Calu3 (cell line): ENCODE measurements at regions not wholly inside any gene's neighbourhood (a gene's known extent, or its start where the extent isn't known, plus 50 kb on each side); places are given as distances from the start of the nearest gene placed in this dataset.

ENCODE experiments used
- BruUV-seq: library from RNA; stranded (reverse); fragments of 400-500 nt; replicated peaks from 2 replicates; lab custom pipeline; 2021; lab: Mats Ljungman, UMichigan
- CTCF ChIA-PET: fragments of 300-600 bp; sonication (Branson Sonifier 250); formaldehyde crosslinking; loops from one replicate; lab custom pipeline; 2022; ENCODE audit warnings: antibody characterized with exemption; lab: Charles Lee
- DNase-seq: peaks from one replicate; pipeline ENCODE4 v3.0.0; 2022
- H3K27ac Mint-ChIP-seq: one replicate; pipeline ENCODE4 v1.8.0; 2022; ENCODE audit warnings: mixed read lengths; ENCODE audit not compliant: unreplicated experiment
- H3K27me3 Mint-ChIP-seq: one replicate; pipeline ENCODE4 v1.8.0; 2022; ENCODE audit warnings: mixed read lengths; ENCODE audit not compliant: unreplicated experiment
- H3K36me3 Mint-ChIP-seq: one replicate; pipeline ENCODE4 v1.8.0; 2022; ENCODE audit warnings: mild to moderate bottlenecking, moderate library complexity, mixed read lengths; ENCODE audit not compliant: insufficient read depth, unreplicated experiment
- H3K4me1 Mint-ChIP-seq: one replicate; pipeline ENCODE4 v1.8.0; 2022; ENCODE audit warnings: mild to moderate bottlenecking, low read depth, mixed read lengths; ENCODE audit not compliant: unreplicated experiment
- H3K4me3 Mint-ChIP-seq: one replicate; pipeline ENCODE4 v1.8.0; 2022; ENCODE audit warnings: mild to moderate bottlenecking, low read depth, moderate library complexity, mixed read lengths; ENCODE audit not compliant: unreplicated experiment
- H3K9me3 Mint-ChIP-seq: one replicate; pipeline ENCODE4 v1.8.0; 2022; ENCODE audit warnings: low read depth, mixed read lengths; ENCODE audit not compliant: unreplicated experiment
- CTCF ChIP-seq: fragments of 200-600 bp; IDR thresholded peaks from one replicate; pipeline ENCODE4 v1.8.0; 2022; ENCODE audit warnings: antibody characterized with exemption; ENCODE audit not compliant: unreplicated experiment
- intact Hi-C: fragments of 100-400 bp; cut with micrococcal nuclease; formaldehyde crosslinking; loops from one replicate; pipeline ENCODE4 v1.10.0; 2022; ENCODE audit not compliant: unreplicated experiment

- BruUV-seq: no TSS peak
- intact Hi-C loops: no loop called here
- DNase-seq: no peak
- Mint-ChIP-seq H3K4me1 (no peaks in the 10 kb centered on the region), H3K36me3 (no peaks in the 10 kb centered on the region), H3K27me3 (no peaks in the 10 kb centered on the region), H3K27ac (no peak overlapping the region), H3K9me3 (peaks cover 3% of the 10 kb centered on the region), H3K4me3 (no peak overlapping the region)
- TF ChIP-seq CTCF: no peak
- CTCF ChIA-PET: no interaction called here
These were observed 51.6 kb upstream of the DYNLRB2 start for GRCh38 chr16:80489173-80489572.

GRCh38 chr16:80488167-80488566 is 52.6 kb upstream of the DYNLRB2 start:
- TF ChIP-seq CTCF: no peak
- Mint-ChIP-seq H3K27ac (no peak overlapping the region), H3K4me3 (no peak overlapping the region), H3K27me3 (no peaks in the 10 kb centered on the region), H3K4me1 (no peaks in the 10 kb centered on the region), H3K9me3 (peaks cover 6% of the 10 kb centered on the region), H3K36me3 (no peaks in the 10 kb centered on the region)
- intact Hi-C loops: no loop called here
- DNase-seq: no peak
- CTCF ChIA-PET: no interaction called here
- no TSS peak for BruUV-seq

GRCh38 chr16:80480664-80481063 is 60.1 kb upstream of the DYNLRB2 start:
- no TSS peak for BruUV-seq
- intact Hi-C loops: no loop called here
- H3K9me3 Mint-ChIP-seq: peaks cover 3% of the 10 kb centered on the region
- no peak for DNase-seq
- CTCF ChIA-PET: no interaction called here
- no peaks in the 10 kb centered on the region for H3K36me3 Mint-ChIP-seq
- no peak for TF ChIP-seq CTCF
- H3K4me3 Mint-ChIP-seq: no peak overlapping the region
- no peak overlapping the region for H3K27ac Mint-ChIP-seq
- peaks cover 7% of the 10 kb centered on the region for H3K27me3 Mint-ChIP-seq
- H3K4me1 Mint-ChIP-seq: no peaks in the 10 kb centered on the region

- DNase-seq: no peak
- no peaks in the 10 kb centered on the region for H3K4me1 Mint-ChIP-seq
- no peak for TF ChIP-seq CTCF
- no peak overlapping the region for H3K27ac Mint-ChIP-seq
- H3K27me3 Mint-ChIP-seq: peaks cover 7% of the 10 kb centered on the region
- H3K9me3 Mint-ChIP-seq: no peaks in the 10 kb centered on the region
- no TSS peak for BruUV-seq
- CTCF ChIA-PET: no interaction called here
- no peak overlapping the region for H3K4me3 Mint-ChIP-seq
- intact Hi-C loops: no loop called here
- no peaks in the 10 kb centered on the region for H3K36me3 Mint-ChIP-seq
These were observed 63.0 kb upstream of the DYNLRB2 start for GRCh38 chr16:80477838-80478237.
